K562 (cell line): ENCODE measurements at regions not wholly inside any gene's neighbourhood (a gene's known extent, or its start where the extent isn't known, plus 50 kb on each side); places are given as distances from the start of the nearest gene placed in this dataset.
A peak's percentile ranks its signal among the peaks of the same experiment; 100 is the strongest.

Source experiments
- ATAC-seq: fragments of 200-7000 bp; cut with Tn5 transposase; 3 replicates; pipeline ENCODE4 v1.9.1; 2020; ENCODE audit warnings: moderate library complexity
- BruUV-seq: library from RNA; stranded (reverse); fragments of 400-500 nt; replicated peaks from 2 replicates; lab custom pipeline; 2021; lab: Mats Ljungman, UMichigan
- CTCF ChIA-PET: fragments of 300-600 bp; formaldehyde crosslinking; extraction: SDS; loops from one replicate; lab custom pipeline; 2021; ENCODE audit warnings: low intra/inter-chr PET ratio; lab: Yijun Ruan, JAX
- POLR2A ChIA-PET: fragments of 300-600, 350-650 bp; sonication (Branson Sonifier 250); formaldehyde crosslinking; extraction: SDS; loops from one replicate; lab custom pipeline; 2021; ENCODE audit warnings: antibody characterized with exemption, inconsistent platforms; lab: Yijun Ruan, JAX
- DNase-seq, 4 experiments: peaks; one replicate each; pipeline versions ENCODE4 v3.0.0 to v3.0.0-alpha.2; 2011 to 2018; ENCODE audit warnings: low spot score in 3 of 4, mixed read lengths in 3 of 4; ENCODE audit errors: extremely low read depth in 1 of 4
- FAIRE-seq: peaks from 2 replicates; lab custom pipeline; 2011; peaks lifted over from hg19 to GRCh38; lab: Jason Lieb, UNC
- H2AFZ ChIP-seq: 2 replicates; pipeline ENCODE4 v1.6.0; 2011; ENCODE audit warnings: low read depth, low read length, control low read depth, inconsistent platforms
- H3K27ac ChIP-seq: fragments of 200-600 bp; 3 replicates; pipeline ENCODE4 v1.8.0; 2011; ENCODE audit warnings: low read depth, mild to moderate bottlenecking, control low read depth, inconsistent platforms, low read length, moderate library complexity, mixed read lengths; ENCODE audit errors: extremely low read depth
- H3K27me3 ChIP-seq, 2 experiments: fragments of 300-600 bp in 1 of 2; 2 replicates in 1 of 2; 3 replicates in 1 of 2; pipeline versions ENCODE4 v1.6.0 to v1.8.0; 2011; ENCODE audit warnings: inconsistent platforms in 2 of 2, low read length in 2 of 2, mild to moderate bottlenecking in 1 of 2, mixed read lengths in 1 of 2, moderate library complexity in 1 of 2; ENCODE audit not compliant: control insufficient read depth in 2 of 2, insufficient read depth in 2 of 2
- H3K36me3 ChIP-seq: fragments of 300-600 bp; 3 replicates; pipeline ENCODE4 v1.8.0; 2011; ENCODE audit warnings: mild to moderate bottlenecking, low read length, inconsistent platforms; ENCODE audit not compliant: control insufficient read depth, insufficient read depth
- H3K4me1 ChIP-seq, 2 experiments: fragments of 200-600 bp in 1 of 2; replicated peaks in 1 of 2; 2 replicates in 1 of 2; 3 replicates in 1 of 2; pipeline versions ENCODE4 v1.5.1 to v1.8.0; 2011; ENCODE audit warnings: inconsistent platforms in 2 of 2, low read length in 2 of 2, mild to moderate bottlenecking in 1 of 2, mixed read lengths in 1 of 2, moderate library complexity in 1 of 2; ENCODE audit not compliant: control insufficient read depth in 2 of 2, insufficient read depth in 2 of 2
- H3K4me2 ChIP-seq: 2 replicates; pipeline ENCODE4 v1.6.1; 2011; ENCODE audit warnings: low read length, control low read depth, inconsistent platforms, mixed read lengths; ENCODE audit not compliant: insufficient read depth
- H3K4me3 ChIP-seq: fragments of 200-600 bp; sonication (generic), shearing (Covaris generic); 2 replicates; pipeline ENCODE4 v1.5.1; 2016; ENCODE audit warnings: control low read depth, inconsistent platforms
- H3K79me2 ChIP-seq: fragments of 200-600 bp; 3 replicates; pipeline ENCODE4 v1.8.0; 2011; ENCODE audit warnings: low read length, inconsistent platforms; ENCODE audit not compliant: control insufficient read depth, insufficient read depth
- H3K9ac ChIP-seq, 2 experiments: 2 replicates each; pipeline versions ENCODE4 v1.6.0 to v1.6.1; 2011; ENCODE audit warnings: low read depth in 2 of 2, low read length in 2 of 2, control low read depth in 1 of 2, inconsistent platforms in 1 of 2, mild to moderate bottlenecking in 1 of 2, mixed read lengths in 1 of 2; ENCODE audit not compliant: insufficient read depth in 1 of 2
- H3K9me1 ChIP-seq: one replicate; pipeline ENCODE4 v1.6.0; 2011; ENCODE audit warnings: inconsistent platforms, mild to moderate bottlenecking, low read length, moderate library complexity; ENCODE audit not compliant: control insufficient read depth, insufficient read depth
- H3K9me3 ChIP-seq: replicated peaks from 2 replicates; pipeline ENCODE4 v1.5.1; 2011; ENCODE audit warnings: low read depth, low read length, inconsistent platforms; ENCODE audit not compliant: control insufficient read depth, insufficient read depth
- H4K20me1 ChIP-seq: replicated peaks from 2 replicates; pipeline ENCODE4 v1.6.1; 2011; ENCODE audit warnings: low read length, inconsistent platforms, mixed read lengths; ENCODE audit not compliant: control insufficient read depth, insufficient read depth
- CCAR2 ChIP-seq: fragments of 200-400 bp; formaldehyde crosslinking; IDR thresholded peaks from 2 replicates; pipeline ENCODE4 v1.6.1; 2017; ENCODE audit warnings: mild to moderate bottlenecking, low read depth, low read length
- CHD1 ChIP-seq: fragments of 200-600 bp; sonication (generic); IDR thresholded peaks from one replicate; pipeline ENCODE4 v1.6.1; 2012; ENCODE audit warnings: mild to moderate bottlenecking, moderate library complexity, low read length, inconsistent platforms
- CREBBP ChIP-seq: IDR thresholded peaks from one replicate; pipeline ENCODE4 v1.6.1; 2012; ENCODE audit warnings: low read depth, mild to moderate bottlenecking, control low read depth, inconsistent platforms, low read length
- HNRNPK ChIP-seq: fragments of 200-400 bp; formaldehyde crosslinking; IDR thresholded peaks from one replicate; pipeline ENCODE4 v1.6.1; 2018; ENCODE audit warnings: mild to moderate bottlenecking, low read depth, low read length; ENCODE audit not compliant: poor library complexity, severe bottlenecking
- NCOA2 ChIP-seq, 2 experiments: fragments of 450-650 bp; IDR thresholded peaks; 2 replicates each; pipeline ENCODE4 v1.6.1; 2018; ENCODE audit warnings: mild to moderate bottlenecking in 2 of 2, moderate library complexity in 1 of 2; ENCODE audit not compliant: partially characterized antibody in 2 of 2
- NFIX ChIP-seq: fragments of 250-450 bp; sonication (Bioruptor Pico); IDR thresholded peaks from 2 replicates; pipeline ENCODE4 v1.4.0; 2020; ENCODE audit warnings: low read depth, mild to moderate bottlenecking, moderate library complexity
- PCBP1 ChIP-seq: fragments of 200-400 bp; formaldehyde crosslinking; IDR thresholded peaks from 2 replicates; pipeline ENCODE4 v1.6.1; 2018; ENCODE audit warnings: mild to moderate bottlenecking, low read depth, low read length; ENCODE audit not compliant: poor library complexity, severe bottlenecking
- POLR2G ChIP-seq: fragments of 200-400 bp; formaldehyde crosslinking; IDR thresholded peaks from 2 replicates; pipeline ENCODE4 v1.6.1; 2017; ENCODE audit warnings: low read depth, mild to moderate bottlenecking, antibody characterized with exemption, low read length, moderate library complexity
- PYGO2 ChIP-seq: fragments of 450-650 bp; IDR thresholded peaks from 2 replicates; pipeline ENCODE4 v1.6.1; 2016; ENCODE audit warnings: mild to moderate bottlenecking, missing genetic modification characterization, moderate library complexity, missing compliant biosample characterization
- RBM25 ChIP-seq: fragments of 200-400 bp; formaldehyde crosslinking; IDR thresholded peaks from 2 replicates; pipeline ENCODE4 v1.6.1; 2018; ENCODE audit warnings: low read length, low read depth, moderate library complexity; ENCODE audit not compliant: severe bottlenecking
- ZBED1 ChIP-seq: IDR thresholded peaks from 2 replicates; pipeline ENCODE4 v1.6.1; 2014
- ZNF408 ChIP-seq: fragments of 250-450 bp; sonication (Bioruptor Pico); IDR thresholded peaks from 2 replicates; pipeline ENCODE4 v1.4.0; 2020; ENCODE audit warnings: low read depth, mild to moderate bottlenecking, moderate library complexity
- WGBS: fragments of 100-300 bp; shearing (Covaris generic); methylation state at CpG from one replicate; pipeline ENCODE4 v1.1.6; 2016; ENCODE audit warnings: low coverage, mixed read lengths; ENCODE audit not compliant: insufficient coverage; ENCODE audit errors: missing lambda C conversion rate; 5-methylcytosine and 5-hydroxymethylcytosine counted together
- in situ Hi-C: fragments of 300-500 bp; cut with MboI; formaldehyde crosslinking; loops from 4 replicates; pipeline ENCODE4 v1.15.0; 2018; ENCODE audit warnings: inconsistent platforms, mixed read lengths
- intact Hi-C: fragments of 100-400 bp; cut with micrococcal nuclease; formaldehyde crosslinking; loops from 2 replicates; pipeline ENCODE4 v1.14.2; 2022
- TF ChIP-seq, protein P1 (sequence below): IDR thresholded peaks from 2 replicates; pipeline ENCODE4 v1.6.1; 2011; ENCODE audit not compliant: insufficient read length; ENCODE audit errors: extremely low read depth
- TF ChIP-seq, protein P2 (sequence below): sonication (generic); formaldehyde crosslinking; IDR thresholded peaks from 2 replicates; pipeline ENCODE4 v1.8.1; 2022; ENCODE audit warnings: missing genetic modification reagents

- Histone ChIP-seq H3K4me1 (peaks cover 0 to 5% of the 10 kb centered on the region in 2 experiments; a peak in 1 of 5 replicates), H4K20me1 (no peaks in the 10 kb centered on the region), H3K27me3 (no peaks in the 10 kb centered on the region), H3K79me2 (no peaks in the 10 kb centered on the region), H3K9me1 (no peaks in the 10 kb centered on the region), H3K9me3 (no peaks in the 10 kb centered on the region), H3K4me2 (no peak overlapping the region), H3K27ac (no peak overlapping the region), H3K9ac (no peak overlapping the region), H2AFZ (no peak overlapping the region), H3K36me3 (no peaks in the 10 kb centered on the region), H3K4me3 (no peak overlapping the region)
- TF ChIP-seq CHD1 (no peak), NFIX (CRISPR knock-in tag) (no peak)
- in situ Hi-C loops (no loop called here), intact Hi-C loops (no loop called here)
- DNase-seq = no peak
- no TSS peak for BruUV-seq
- ChIA-PET POLR2A (interaction anchor here (1.0 kb wide), 1 partner anchor 12 kb away, joined by 3 read pairs; no protein-coding TSS in a partner anchor), CTCF (interaction anchor here (0.6 kb wide), 1 partner anchor 15 kb away, joined by 5 read pairs; no protein-coding TSS in a partner anchor)
- 0% methylated on average over 4 of the region's 4 CpGs for WGBS
- no peak for ATAC-seq
- no peak for FAIRE-seq
Observed at GRCh38 chr5:39750661-39751060, 325.9 kb upstream of the DAB2 start.

- WGBS = 0% methylated on average over 2 of the region's 2 CpGs
- in situ Hi-C loops = loop anchor here (10.0 kb wide), 1 partner anchor 978 kb away; no protein-coding TSS in a partner anchor
- H4K20me1 ChIP-seq = no peaks in the 10 kb centered on the region
- H3K27me3 ChIP-seq = no peaks in the 10 kb centered on the region; a peak in 1 of 5 replicates
- no peak overlapping the region for H3K4me3 ChIP-seq
- no TSS peak for BruUV-seq
- H3K4me2 ChIP-seq = no peak overlapping the region
- H3K9ac ChIP-seq = no peak overlapping the region
- no peak overlapping the region for H2AFZ ChIP-seq
- ChIA-PET CTCF (no interaction called here), POLR2A (no interaction called here)
- H3K27ac ChIP-seq = no peak overlapping the region
- H3K36me3 ChIP-seq = no peaks in the 10 kb centered on the region
- DNase-seq (no peak), ATAC-seq (no peak), FAIRE-seq (peak; percentile 19)
- H3K4me1 ChIP-seq = no peaks in the 10 kb centered on the region
- no peaks in the 10 kb centered on the region for H3K9me3 ChIP-seq
- H3K9me1 ChIP-seq = no peaks in the 10 kb centered on the region
- no peaks in the 10 kb centered on the region for H3K79me2 ChIP-seq
- no peak for TF ChIP-seq RBM25
- TF ChIP-seq ZNF408 = no peak
- no peak for TF ChIP-seq CCAR2
- TF ChIP-seq, protein P1, sequence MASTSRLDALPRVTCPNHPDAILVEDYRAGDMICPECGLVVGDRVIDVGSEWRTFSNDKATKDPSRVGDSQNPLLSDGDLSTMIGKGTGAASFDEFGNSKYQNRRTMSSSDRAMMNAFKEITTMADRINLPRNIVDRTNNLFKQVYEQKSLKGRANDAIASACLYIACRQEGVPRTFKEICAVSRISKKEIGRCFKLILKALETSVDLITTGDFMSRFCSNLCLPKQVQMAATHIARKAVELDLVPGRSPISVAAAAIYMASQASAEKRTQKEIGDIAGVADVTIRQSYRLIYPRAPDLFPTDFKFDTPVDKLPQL = no peak
- TF ChIP-seq POLR2G = no peak
- TF ChIP-seq, protein P2, sequence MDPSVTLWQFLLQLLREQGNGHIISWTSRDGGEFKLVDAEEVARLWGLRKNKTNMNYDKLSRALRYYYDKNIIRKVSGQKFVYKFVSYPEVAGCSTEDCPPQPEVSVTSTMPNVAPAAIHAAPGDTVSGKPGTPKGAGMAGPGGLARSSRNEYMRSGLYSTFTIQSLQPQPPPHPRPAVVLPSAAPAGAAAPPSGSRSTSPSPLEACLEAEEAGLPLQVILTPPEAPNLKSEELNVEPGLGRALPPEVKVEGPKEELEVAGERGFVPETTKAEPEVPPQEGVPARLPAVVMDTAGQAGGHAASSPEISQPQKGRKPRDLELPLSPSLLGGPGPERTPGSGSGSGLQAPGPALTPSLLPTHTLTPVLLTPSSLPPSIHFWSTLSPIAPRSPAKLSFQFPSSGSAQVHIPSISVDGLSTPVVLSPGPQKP = no peak
- no peak for TF ChIP-seq CREBBP
- TF ChIP-seq NCOA2 (IDR thresholded peaks at IDR 0.05; ENCODE audit: partially characterized antibody in 2 of 2) = no peak
- TF ChIP-seq PCBP1 = no peak
- TF ChIP-seq PYGO2 = no peak
- TF ChIP-seq ZBED1 = no peak
- TF ChIP-seq HNRNPK = no peak
- intact Hi-C loops = no loop called here
Observed at GRCh38 chr5:39742916-39743315, 318.1 kb upstream of the DAB2 start.
